ENCODE measurements at regions not wholly inside any gene's neighbourhood (a gene's known extent, or its start where the extent isn't known, plus 50 kb on each side); places are given as distances from the start of the nearest gene placed in this dataset.

DNA sequence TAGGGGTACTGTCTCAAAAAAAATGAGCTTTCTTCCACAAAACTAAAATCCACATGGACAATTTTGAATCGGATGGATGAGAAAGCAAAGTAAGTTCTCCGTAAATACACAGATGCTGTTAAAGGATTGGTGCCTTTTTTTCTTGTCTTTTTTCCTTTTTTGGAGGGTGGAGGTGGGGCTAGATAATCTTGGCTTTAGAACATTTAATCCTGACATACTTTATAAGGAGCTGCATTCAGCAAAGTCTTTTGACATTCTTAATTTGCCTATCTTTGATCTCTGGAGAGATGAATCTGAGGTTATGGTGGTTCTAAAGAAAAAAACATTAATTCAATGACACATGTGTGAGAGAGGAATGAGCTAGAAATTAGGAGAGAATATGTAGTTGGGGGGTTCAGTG is 312.3 kb upstream of the KCNJ16 start:
- TF ChIP-seq, protein P1, sequence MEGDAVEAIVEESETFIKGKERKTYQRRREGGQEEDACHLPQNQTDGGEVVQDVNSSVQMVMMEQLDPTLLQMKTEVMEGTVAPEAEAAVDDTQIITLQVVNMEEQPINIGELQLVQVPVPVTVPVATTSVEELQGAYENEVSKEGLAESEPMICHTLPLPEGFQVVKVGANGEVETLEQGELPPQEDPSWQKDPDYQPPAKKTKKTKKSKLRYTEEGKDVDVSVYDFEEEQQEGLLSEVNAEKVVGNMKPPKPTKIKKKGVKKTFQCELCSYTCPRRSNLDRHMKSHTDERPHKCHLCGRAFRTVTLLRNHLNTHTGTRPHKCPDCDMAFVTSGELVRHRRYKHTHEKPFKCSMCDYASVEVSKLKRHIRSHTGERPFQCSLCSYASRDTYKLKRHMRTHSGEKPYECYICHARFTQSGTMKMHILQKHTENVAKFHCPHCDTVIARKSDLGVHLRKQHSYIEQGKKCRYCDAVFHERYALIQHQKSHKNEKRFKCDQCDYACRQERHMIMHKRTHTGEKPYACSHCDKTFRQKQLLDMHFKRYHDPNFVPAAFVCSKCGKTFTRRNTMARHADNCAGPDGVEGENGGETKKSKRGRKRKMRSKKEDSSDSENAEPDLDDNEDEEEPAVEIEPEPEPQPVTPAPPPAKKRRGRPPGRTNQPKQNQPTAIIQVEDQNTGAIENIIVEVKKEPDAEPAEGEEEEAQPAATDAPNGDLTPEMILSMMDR (IDR thresholded peaks at IDR 0.05; ENCODE audit: insufficient read depth, low read length, poor library complexity, severe bottlenecking) = no peak
- TF ChIP-seq EZH2phosphoT487 (conservative IDR thresholded peaks at IDR 0.05; ENCODE audit: low read length) = no peak

All from SU-DHL-6 (cell line).